Ureter (tissue), 1 donor: ENCODE measurements at regions not wholly inside any gene's neighbourhood (a gene's known extent, or its start where the extent isn't known, plus 50 kb on each side); places are given as distances from the start of the nearest gene placed in this dataset.

Experiments
- DNase-seq: peaks from one replicate; pipeline ENCODE4 v3.0.0-alpha.2; 2020; ENCODE audit warnings: low spot score
- donor health status: DM: yes; HTN: yes; CAD: no.

- no peak for DNase-seq
Observed at GRCh38 chr12:75606956-75607355, 95.5 kb upstream of the KRR1 start.

GRCh38 chr12:75606151-75606550, 94.7 kb upstream of the KRR1 start:
- no peak for DNase-seq

- DNase-seq, result no peak
Observed at GRCh38 chr12:75603475-75603874, 92.1 kb upstream of the KRR1 start.

- DNase-seq, result no peak
Observed at GRCh38 chr12:75602106-75602505, 90.7 kb upstream of the KRR1 start.

- no peak for DNase-seq
Observed at GRCh38 chr12:75600146-75600545, 88.7 kb upstream of the KRR1 start.

- no peak for DNase-seq
Observed at GRCh38 chr12:75599061-75599460, 87.7 kb upstream of the KRR1 start.

- DNase-seq, result no peak
Observed at GRCh38 chr12:75596406-75596805, 85.0 kb upstream of the KRR1 start.

GRCh38 chr12:75592638-75593335, 81.4 kb upstream of the KRR1 start:
- no peak for DNase-seq

GRCh38 chr12:75592086-75592485, 80.7 kb upstream of the KRR1 start:
- DNase-seq, result no peak

GRCh38 chr12:75591628-75592027, 80.2 kb upstream of the KRR1 start:
- no peak for DNase-seq

GRCh38 chr12:75589801-75590200, 78.4 kb upstream of the KRR1 start:
- DNase-seq, result no peak

GRCh38 chr12:75587340-75588106, 76.1 kb upstream of the KRR1 start:
- DNase-seq, result no peak

- no peak for DNase-seq
Observed at GRCh38 chr12:75585330-75585729, 73.9 kb upstream of the KRR1 start.

- no peak for DNase-seq
Observed at GRCh38 chr12:75583355-75583754, 71.9 kb upstream of the KRR1 start.

- no peak for DNase-seq
Observed at GRCh38 chr12:75581515-75581914, 70.1 kb upstream of the KRR1 start.

- no peak for DNase-seq
Observed at GRCh38 chr12:75579552-75579951, 68.1 kb upstream of the KRR1 start.

GRCh38 chr12:75578546-75578945, 67.1 kb upstream of the KRR1 start:
- DNase-seq, result no peak

- DNase-seq, result no peak
Observed at GRCh38 chr12:75577812-75578211, 66.4 kb upstream of the KRR1 start.

- DNase-seq, result no peak
Observed at GRCh38 chr12:75571656-75572205, 60.3 kb upstream of the KRR1 start.

GRCh38 chr12:75571204-75571603, 59.8 kb upstream of the KRR1 start:
- DNase-seq, result no peak

- no peak for DNase-seq
Observed at GRCh38 chr12:75568801-75569200, 57.4 kb upstream of the KRR1 start.

- no peak for DNase-seq
Observed at GRCh38 chr12:75568393-75568792, 57.0 kb upstream of the KRR1 start.

GRCh38 chr12:75565795-75566194, 54.4 kb upstream of the KRR1 start:
- DNase-seq, result no peak
